C1 segment of cervical spinal cord (tissue), 14 donors: ENCODE measurements at regions not wholly inside any gene's neighbourhood (a gene's known extent, or its start where the extent isn't known, plus 50 kb on each side); places are given as distances from the start of the nearest gene placed in this dataset.
"Not testable (repeated sequence)": the region's sequence is repeated elsewhere in the genome, so short reads cannot be mapped to it uniquely, and the experiment has no call there.

Experiments
- DNase-seq, 14 donors: peaks; one replicate each; lab custom pipeline; 2025; lab: John Stamatoyannopoulos, UW

DNA sequence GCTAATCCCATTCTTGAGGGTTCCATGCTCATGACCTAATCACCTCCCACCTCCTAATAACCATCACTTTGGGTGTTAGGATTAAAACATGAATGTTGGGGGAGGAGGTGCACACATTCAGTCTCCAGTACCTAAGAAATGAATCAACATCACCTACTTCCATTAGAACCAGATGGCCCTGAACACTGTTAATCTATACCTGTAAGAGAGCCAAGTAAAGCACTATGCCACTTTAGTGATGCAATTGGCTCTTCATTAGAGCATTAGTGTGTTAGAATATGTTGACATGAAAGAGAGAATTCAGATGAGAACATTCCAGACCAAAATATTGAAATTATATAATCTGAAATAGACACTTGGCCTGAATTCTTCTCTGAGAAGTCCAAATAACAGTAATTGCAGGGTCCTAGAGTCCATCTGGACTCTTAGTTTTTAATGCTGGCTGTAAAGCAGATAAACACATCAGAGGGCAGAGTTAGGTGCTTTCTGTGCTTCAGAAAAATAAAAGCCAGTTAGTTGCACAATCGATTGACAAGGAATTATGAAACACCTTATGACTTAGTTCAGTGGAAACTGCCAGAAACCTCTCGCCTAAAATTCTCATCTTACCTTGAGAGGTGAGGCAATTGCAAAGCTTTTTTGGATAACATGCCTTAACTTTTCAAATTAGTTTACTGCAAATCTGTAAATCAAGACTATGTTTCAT, 923.7 kb downstream of the SLC4A3 start:
- no peak for DNase-seq

DNA sequence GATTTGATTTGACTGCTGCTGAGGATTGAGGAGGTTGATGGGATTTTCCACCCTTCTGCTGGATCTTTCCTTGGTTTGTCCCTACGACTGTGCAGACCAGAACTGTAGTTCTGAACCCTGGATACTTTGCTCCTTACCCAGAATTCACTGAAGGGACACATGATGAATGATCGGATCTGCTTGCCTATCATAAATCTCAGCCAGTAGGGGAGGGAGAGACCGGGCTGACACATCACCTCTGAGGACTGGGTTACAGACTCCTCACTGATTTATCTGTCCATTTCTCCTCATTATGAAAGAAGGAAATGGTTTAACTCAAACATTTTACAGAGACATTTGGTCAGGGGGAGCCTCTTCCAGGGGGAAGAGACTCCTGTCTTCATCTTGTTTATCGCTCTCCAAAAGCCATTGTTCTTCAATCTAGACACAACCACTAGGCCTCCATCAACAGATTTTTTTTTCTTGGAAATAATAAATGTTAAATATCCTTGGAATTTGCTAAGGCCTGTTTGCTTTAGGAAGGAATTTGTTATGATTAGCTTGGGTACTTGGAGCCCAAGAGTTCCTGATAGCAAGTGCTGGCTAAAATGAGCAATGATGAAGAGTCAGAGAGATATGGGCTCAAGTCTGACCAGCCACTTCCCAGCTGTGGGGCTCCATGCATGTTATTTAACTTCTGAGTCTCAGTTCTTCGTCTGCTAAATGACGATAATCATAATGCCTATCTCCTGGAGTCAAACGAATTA, 925.5 kb downstream of the SLC4A3 start:
- no peak for DNase-seq

DNA sequence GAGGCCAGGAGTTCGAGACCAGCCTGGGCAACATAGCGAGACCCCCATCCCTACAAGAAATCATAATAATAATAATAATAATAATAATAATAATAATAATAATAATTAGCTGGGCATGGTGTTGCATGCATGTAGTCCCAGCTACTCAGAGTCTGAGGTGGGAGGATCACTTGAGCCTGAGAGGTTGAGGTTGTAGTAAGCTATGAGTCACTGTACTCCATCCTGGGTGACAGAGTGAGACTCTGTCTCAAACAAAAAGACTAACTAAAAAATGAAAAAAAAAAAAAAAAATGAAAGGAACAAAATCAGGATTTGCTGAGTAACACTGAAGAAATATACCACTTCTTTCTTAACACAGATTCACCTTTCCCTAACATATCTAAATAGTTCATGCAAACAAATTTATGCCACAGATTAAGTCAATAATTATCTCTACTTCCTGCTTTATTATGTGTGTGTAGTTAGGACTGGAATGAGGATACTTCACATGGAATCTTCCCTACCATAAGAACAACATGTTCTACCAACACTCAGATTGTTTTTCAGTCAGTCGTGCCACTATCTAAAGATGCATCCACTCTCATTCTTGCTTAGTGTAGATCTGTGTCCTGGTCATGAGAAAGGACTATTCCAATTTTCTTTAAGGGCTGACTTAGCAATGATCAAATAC, 928.7 kb downstream of the SLC4A3 start:
- no peak for DNase-seq

DNA sequence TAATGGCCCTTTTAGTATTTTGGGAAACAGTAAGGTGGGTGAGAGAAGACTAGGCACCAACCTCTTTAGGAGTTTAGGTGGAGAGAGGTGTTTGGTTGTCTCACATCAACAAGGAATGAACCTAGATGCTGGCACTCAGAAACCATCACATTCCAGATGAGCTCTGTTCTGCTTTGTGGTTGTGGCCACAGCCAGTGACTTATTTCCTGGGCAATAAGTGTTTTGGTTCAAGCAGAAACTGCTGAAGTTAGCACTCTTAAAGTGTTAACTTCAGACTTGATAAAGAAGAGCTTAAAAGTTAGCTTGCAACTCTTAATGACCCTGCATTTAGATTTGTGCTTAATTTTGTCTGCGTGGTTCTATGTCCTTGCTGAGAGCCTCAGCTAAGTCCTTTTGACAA, 929.2 kb downstream of the SLC4A3 start:
- DNase-seq: no peak

DNA sequence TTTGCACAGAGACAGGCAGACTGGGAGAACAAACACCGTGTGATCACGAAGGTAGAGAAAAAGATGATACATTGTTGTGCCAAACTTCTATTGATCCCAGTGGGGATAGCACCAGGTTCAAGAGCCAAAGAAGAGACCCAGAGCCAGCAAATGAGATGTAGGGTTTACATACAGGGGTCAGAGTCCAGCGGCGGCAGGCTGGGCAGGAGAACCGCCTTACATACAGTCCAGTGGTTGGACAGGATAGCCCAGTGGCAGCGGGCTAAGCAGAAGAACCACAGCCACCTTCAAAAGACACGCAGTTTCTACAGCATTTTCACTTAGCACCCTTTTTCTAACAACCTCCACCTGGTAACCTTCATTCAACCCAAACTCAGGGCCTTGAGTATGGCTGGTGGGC, 932.8 kb downstream of the SLC4A3 start:
- DNase-seq: no peak

DNA sequence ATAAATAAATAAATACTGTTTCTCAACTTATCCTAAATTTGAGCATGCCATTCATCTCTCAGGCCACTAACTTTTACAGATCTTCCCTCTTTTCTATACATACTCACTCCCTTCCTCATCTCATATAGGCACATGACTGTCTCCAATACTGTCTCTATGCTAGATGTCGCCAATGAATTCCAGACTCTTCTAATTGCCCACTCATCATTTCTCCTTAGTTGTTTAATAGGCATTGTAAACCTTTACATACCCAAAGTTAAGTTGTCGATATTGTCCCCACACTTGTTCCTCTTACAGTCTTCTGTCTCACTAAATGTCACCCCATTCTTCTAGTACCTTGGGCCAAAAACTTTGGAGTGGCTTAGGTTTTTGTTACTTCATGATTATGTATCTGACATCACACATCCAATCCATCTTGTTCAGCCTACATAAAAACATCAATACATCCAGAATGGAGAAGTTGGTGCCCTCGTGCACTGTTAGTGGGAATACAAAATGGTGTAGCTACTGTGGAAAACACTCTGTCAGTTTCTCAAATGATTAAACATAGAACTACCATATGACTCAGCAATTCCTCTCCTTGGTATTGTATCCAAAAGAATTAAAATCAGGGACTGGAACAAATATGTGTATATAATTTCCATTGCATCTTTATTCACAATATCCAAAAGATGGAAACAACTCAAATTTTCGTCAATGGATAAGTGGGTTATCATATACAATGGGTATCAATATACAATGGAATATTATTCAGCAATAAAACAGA, 935.1 kb downstream of the SLC4A3 start:
- DNase-seq: no peak

DNA sequence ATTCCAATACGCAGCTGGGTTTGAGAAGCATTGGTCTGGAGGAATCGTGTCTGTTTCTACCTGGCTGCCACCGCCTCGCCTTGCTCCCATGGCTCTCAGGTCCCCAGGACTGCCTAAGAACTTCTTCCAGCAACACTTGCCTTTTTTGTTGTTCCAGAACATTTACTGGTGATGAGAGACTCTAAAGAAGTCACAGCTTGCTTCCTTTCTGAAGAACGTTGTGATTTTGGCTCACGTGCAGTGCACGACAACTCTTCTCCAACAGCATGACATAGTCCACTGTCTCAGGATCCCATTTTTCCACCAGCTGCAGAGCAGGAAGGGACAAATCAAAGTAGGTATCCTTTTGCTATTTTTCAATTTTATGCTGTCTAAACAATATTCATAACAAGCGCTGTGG, 940.9 kb downstream of the SLC4A3 start:
- no peak for DNase-seq

DNA sequence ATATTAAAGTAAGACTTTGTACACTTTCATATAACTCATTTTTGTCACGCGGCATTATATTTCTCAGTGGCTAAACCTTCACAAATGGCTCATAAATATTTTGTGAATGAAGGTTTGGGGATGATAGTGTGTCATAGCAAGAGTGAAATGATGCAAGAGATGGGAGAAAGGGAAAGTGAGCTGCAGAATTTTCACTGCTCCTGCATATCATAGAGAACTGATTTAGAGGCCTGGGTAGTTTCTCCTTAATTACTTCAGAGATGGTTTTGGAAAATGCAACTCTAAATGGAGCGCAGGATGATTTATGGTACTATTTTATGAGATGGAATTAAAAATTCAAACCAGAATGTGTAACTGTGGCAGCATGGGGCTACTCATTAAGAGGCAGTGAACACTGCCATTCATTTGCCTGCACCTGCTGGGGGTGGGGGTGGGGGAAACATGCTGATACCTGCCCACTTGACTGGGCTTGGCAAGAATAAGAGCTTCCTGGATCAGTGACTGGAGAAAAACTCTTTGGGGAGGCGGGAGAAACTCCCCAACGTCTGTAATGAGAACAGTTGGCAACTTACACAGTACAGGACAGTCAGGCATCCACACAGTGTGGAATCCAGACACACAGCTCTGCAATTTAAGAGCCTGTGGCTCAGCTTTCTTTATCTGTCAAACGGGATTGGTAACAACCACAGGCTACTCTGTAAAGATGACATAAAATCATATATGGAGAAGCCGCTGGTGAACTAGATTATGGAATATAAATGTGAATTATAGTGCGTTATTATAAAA, 941.9 kb downstream of the SLC4A3 start:
- DNase-seq: no peak

DNA sequence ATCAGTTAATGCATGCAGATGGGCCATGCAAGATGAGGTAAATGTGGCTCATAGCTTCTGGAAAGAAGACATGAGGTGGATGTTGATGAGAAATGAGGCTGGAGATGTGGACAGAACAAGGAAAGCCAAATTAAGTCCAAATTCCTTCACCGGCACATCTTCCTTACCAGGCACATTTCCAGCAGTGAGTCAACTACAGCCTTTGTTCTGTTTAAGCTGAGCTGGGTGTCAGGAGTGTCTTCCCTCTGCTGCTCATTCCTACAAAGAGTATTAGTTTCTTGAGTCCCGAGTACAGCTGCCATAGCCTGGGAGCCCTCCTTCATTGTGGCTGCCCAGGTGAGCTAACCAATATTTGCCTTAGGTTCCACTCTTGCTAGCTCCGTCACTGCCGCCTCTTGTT, 945.0 kb downstream of the SLC4A3 start:
- DNase-seq: no peak

DNA sequence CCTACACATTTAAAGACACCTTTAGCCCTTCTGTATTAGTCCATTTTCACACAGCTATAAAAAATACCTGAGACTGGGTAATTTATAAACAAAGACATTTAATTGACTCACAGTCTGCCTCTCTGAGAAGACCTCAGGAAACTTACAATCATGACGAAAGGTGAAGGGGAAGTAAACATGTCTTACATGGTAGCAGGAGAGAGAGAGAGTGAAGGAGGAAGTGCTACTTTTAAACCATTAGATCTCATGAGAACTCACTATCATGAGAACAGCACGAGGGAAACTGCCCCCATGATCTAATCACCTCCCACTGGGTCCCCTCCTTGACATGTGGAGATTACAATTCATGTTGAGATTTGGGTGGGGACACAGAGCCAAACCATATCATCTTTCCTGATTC, 946.6 kb downstream of the SLC4A3 start:
- no peak for DNase-seq

DNA sequence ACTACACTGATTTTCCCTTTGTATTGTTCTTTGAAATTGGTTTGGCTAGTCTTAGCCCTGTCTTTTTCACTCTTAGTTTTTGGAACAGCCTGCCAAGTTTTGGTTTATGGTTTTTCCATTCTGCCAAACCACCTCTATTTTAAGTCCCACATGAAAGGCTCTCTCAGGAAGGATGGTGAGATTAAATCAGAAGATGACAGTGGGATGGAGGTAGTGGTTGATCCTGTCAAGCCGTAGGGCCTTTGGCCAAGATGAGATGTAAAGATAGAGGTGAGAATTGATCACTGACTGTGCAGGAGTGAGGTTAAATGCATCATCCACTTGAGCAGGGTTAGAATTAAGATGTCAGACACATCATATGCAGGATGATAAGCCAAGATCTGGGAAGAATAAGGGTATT, 948.5 kb downstream of the SLC4A3 start:
- no peak for DNase-seq

DNA sequence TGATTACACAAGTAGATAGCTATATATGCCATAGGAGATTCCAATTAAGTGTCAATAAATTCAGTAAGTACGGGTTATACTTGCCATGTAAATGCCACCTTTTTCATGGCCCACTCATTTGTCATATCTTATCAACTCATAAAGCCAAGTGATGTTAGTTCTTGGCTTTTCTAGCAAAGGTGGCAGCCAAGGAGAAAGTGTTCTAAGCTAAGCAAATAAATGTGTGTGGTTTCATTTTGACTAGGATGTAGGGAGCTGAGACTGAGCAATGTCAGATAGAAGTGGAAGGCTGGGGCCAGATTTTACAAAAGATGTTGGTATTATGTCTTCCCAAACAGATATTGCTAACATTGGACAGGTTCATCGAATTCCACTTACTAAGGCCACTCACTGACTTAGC, 952.0 kb downstream of the SLC4A3 start:
- no peak for DNase-seq

DNA sequence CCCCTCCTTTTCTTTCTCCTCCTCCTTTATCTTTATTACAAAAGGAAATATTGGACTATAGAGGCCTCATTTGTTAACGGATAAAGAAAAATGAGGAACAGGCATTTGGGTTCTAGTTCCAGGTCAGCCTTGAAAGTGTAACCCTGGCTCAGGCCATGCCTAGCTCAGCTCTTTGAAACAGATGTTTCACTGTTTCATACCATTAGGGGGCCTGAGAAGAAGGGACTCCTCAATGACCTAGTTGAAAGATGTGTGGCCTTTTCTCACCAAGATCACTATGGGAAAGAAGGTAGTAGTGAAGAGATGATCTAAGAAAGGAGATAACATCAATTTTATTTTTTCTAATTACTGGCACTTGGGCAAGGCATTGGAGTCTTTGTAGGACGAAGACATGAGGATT, 952.7 kb downstream of the SLC4A3 start:
- no peak for DNase-seq

DNA sequence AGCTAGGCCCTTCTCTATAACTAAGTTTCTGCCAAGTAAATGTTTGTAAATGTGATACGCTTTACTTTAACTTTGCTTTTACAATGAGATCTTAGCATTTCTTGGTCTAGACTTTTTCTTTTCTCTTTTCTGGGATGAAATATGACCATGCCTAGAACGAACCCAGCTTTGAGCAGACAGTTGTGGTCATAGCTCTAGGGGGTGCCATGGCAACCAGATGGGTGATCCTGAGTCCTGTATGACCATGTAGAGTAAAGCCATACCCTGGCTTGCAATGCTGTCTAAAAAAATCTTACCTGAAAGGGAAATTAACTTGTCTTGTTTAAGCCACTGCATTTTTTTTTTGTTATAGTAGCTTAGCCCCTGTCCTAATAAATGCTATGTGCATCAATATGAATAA, 956.3 kb downstream of the SLC4A3 start:
- no peak for DNase-seq

DNA sequence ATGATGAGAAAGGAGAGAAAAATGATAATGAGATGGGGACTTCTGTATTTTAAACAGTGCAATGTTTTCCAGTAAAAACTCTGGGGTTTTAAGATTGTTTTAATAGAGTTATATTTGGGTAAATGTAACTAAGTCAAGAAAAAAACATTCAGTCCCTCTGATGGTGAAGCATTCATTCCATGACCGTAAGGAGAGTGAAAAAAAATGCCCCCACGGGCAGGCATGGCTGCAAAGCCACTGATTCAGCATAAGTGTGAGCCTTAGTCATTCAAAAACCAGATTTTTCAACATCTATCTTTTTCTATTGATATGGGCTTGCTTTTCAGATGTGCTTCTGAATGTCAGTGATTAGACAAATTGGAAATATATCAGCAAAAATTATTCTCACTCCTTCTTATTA, 957.8 kb downstream of the SLC4A3 start:
- no peak for DNase-seq

DNA sequence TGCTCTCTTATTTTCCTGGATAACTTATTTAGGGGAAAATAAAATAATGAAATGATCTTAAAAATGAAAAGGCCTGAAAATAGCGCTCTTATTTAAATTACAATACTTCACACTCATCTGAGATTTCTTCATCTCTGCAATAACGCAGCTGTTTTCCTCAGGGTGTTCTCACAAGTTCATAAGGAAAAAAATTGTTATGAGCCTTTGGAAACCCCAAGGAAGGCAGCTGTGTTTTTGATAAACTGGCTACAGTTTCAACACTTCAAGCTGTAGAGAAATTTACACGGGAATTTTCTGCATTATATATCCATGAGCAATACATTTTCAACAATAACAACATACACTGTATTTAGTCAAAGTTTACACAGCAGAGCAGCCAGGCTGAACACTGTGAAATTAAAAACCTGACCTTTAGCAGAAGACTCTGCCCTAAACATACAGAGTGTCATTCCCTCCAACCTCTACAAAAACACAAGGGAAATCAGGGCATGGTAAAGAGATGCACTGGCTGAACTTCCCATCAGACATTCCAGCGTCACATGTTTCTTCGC, 959.6 kb downstream of the SLC4A3 start:
- DNase-seq: no peak

DNA sequence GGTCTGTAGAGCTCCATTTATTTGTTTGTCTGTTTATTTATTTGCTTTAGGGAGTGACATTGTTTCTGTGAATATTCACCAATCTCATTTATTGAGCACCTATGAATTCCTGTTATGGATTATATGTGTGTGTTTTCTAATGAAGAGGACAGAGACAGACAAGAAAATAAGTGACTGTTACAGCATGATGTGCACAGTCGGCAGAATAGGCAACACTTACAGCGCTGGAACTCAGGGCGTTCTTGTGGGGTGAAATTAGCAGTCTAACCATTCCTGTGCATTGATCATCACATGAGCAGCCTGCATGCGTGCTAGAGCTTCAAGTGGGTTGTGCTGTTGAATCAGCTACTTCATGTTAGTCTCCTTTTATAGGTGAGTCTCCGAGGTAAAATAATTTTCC, 960.7 kb downstream of the SLC4A3 start:
- DNase-seq: no peak

DNA sequence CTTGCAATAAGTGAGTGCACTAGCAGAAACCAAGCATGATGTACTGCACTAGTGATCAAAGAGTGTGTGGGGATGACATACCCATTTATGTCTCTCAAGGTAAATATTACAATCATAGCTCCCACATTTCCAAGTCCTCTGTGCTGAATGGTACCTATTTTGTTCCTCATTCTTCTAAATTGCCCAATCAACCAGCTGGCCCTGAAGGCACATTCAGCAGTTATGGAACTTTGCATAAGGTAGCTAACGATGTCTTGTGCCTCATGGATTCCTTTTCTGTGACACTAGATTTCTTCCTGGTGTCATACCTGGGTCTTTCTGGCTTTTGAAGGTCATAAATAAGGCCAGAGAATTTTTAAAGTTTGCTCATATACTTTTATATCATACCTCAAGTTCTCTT, 963.0 kb downstream of the SLC4A3 start:
- no peak for DNase-seq

DNA sequence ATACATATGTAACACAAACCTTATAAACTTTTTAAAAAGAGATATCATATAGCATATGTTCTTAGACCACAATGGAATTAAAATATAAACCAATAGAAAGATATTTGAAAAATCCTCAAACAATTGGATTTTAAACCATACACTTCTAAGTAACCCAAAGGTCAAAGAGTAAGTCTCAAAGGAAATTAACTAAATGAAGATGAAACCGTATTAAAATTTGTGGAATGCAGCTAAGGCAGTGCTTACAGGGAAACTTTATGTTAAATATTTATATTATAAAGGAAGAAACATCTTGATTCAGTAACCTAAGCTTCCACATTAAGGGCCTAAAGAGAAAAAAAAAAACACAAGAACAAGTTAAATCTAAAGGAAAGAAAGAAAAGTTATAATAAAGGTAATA, 966.1 kb downstream of the SLC4A3 start:
- no peak for DNase-seq

DNA sequence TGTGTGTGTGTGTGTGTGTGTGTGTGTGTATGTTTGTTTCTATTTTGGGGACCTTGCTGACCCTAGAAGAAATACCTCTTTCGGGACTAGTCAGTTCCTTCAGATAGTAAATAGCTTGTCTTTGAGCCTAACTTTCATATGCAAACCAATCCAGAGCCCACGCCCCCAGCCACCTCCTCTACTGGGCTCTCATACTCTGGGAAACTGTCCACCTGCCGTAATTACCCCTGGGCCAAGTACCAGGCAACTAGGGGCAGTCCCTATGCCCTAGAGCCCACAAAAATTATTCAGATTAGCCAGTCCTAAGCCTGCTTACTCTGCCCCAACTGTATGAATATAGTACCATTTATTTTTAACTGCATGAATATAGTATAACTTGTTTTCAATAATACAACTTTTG, 970.4 kb downstream of the EPHA4 start:
- DNase-seq: no peak

DNA sequence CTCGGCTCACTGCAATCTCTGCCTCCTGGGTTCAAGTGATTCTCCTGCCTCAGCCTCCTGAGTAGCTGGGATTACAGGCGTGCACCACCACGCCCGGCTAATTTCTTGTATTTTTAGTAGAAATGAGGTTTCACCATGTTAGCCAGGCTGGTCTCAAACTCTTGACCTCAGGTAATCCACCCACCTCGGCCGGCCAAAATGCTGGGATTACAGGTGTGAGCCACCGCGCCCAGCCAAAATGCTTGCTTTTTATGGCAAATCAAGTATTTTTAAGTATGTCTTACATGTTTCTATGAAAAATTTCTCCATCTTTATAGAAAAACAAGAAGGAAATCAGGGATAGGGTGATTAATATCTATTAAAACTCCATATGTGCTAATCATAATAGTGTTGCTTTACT, 959.1 kb downstream of the EPHA4 start:
- not testable (repeated sequence) for DNase-seq
